HG03378 (cell line): ENCODE measurements at regions not wholly inside any gene's neighbourhood (a gene's known extent, or its start where the extent isn't known, plus 50 kb on each side); places are given as distances from the start of the nearest gene placed in this dataset.

Experiments used
- ATAC-seq: cut with Tn5 transposase; IDR thresholded peaks from one replicate; pipeline ENCODE4 v1.9.1; 2021; ENCODE audit warnings: mild to moderate bottlenecking, moderate library complexity; ENCODE audit not compliant: unreplicated experiment

DNA sequence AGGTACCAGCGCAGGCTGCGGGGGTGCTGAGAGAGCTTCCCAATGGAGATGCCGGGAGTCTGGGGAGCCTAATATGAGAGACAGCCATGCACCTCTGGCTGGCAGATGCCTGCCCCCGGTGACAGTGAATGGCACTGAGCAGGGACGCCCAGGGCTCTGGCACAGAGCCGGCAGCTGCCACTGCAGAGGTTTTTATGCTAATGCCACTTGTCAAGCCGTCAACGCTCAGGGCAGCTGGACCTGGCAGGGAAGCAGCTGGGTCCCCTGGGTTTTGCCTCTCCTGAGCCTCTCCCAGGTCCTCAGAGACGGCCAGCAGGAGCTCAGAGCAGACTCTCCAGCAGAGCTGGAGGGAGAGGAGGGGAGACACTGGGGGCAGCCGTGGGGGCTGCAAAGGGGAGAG lies 573.6 kb downstream of the BUD13 start:
- no peak for ATAC-seq

- no peak for ATAC-seq
These were observed 578.5 kb downstream of the BUD13 start for GRCh38 chr11:116194156-116194904.

DNA sequence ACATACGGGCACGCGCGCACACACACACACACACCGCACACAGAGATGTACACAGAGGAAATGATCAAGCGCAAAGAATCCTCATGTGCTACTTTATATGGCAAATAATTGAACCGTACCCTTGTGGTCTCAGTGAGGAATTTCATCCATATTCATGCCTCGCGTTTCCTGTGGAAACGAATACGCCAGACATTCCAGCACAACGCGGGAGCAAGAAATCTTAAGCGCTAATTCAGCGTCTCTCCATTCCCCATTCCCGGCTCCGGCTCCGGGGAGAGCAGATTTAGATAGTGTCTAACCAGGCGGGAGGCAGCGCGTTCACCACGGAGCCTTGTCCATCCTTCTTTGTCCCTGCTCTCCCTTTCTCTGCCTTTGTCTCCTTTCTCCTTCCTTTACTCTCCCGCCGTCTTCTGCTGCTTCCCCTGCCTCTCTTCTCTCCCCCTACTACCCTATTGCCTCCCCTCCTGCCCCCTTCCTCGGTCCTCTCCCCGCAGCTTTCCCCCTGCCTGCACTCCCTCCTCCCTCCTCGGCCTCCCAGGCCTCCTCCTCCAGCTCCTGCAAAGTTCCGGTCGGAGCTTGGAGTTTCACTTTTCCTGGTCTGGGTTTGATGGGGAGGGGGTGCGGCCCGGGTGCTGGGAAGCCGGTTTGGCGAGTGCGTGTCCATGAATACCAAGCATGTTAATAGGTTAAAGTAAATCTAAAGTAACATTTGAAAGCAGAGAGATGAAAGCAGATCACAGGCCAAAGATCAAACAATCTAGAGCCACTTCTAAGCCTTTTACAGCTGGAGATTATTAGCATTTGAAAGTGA lies 579.3 kb downstream of the BUD13 start:
- ATAC-seq, result no peak

- no peak for ATAC-seq
These were observed 580.1 kb downstream of the BUD13 start for GRCh38 chr11:116192509-116193210.

- no peak for ATAC-seq
These were observed 581.9 kb downstream of the BUD13 start for GRCh38 chr11:116190861-116191260.

DNA sequence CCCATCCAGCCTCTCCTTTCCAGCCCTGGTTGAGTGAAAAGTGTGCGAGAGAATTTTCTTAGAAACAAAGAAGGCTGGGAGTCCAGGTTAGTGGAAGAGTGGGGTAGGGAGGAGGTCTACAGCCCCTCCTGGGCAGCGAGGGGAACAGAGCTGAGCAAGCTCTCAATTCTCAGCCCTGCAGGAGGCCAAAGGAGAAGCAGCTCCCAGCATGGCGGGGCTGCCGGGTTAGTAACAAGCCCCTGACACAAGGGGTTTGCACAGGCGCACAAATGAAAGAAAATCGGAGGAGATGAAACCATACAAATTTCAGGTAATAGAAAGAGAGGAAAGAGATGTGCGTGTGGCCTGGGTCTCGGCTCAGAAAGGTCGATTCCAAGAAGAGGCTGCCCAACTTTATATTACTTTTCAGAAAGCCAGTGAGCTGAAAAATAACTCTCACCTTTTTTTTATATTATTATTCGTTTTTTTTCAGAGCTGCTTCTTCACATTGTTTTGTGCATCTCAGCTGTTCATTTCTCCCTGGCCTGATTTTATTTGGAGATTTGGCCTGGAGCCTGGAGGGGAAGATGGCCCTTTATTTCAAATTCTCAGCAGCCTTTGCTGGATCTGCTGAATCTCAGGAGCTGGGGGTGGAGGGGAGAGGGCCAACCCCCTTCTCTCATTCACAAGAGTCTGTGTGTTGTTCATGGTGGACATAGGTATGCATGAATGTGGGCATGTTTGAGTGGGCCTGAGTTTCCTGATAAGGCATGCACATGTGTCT lies 583.2 kb downstream of the BUD13 start:
- no peak for ATAC-seq

DNA sequence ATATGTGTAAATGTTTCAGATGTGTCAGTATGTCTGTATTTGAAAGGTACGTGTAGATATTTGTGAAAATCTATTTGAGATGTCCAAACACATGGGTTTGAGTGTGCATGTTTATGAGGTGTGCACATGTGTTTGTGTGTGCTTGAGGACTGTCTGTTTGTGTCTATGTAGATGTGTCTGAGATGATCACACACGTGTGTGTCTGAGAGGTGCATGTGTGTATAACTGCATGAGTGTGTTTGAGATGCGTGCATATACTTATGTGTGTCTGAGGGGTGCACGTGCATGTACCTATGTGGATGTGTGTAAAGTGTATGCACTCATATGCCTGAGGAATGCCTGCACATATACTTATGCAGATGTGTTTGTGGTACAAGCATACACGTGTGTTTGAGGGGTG lies 584.4 kb downstream of the BUD13 start:
- ATAC-seq, result no peak

- ATAC-seq, result no peak
These were observed 585.8 kb downstream of the BUD13 start for GRCh38 chr11:116187026-116187425.

- no peak for ATAC-seq
These were observed 587.2 kb downstream of the BUD13 start for GRCh38 chr11:116185551-116185950.

GRCh38 chr11:116184763-116185162 lies 588.0 kb downstream of the BUD13 start:
- ATAC-seq, result no peak

DNA sequence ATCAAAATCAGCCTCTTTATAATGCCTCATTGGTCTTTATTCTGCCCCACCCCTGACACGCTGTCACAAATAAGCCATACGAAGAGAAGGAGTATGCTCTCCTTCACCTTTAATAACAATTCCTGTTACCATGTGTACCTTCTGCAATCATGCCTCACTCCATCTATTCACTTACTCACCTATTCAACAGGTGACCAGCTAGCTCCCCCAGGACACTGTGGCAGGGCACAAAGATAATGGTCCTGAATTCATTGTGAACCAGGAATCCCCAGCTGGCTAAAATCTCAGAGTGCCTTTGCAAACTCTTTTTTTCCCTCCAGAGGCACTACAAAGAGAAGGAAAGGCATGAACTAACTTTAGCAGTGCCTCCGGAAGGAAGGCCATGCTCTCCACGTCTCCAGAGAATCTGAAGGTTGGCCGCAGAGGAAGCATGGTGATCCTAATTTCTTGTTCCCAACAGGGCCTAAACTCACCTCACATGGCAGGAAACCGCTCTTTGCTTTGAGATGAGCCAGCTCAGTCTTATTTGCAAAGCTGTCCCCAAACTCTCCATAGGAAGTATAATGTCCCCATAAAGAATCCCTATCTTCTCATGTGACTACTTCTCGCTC lies 590.3 kb downstream of the BUD13 start:
- ATAC-seq, result no peak

DNA sequence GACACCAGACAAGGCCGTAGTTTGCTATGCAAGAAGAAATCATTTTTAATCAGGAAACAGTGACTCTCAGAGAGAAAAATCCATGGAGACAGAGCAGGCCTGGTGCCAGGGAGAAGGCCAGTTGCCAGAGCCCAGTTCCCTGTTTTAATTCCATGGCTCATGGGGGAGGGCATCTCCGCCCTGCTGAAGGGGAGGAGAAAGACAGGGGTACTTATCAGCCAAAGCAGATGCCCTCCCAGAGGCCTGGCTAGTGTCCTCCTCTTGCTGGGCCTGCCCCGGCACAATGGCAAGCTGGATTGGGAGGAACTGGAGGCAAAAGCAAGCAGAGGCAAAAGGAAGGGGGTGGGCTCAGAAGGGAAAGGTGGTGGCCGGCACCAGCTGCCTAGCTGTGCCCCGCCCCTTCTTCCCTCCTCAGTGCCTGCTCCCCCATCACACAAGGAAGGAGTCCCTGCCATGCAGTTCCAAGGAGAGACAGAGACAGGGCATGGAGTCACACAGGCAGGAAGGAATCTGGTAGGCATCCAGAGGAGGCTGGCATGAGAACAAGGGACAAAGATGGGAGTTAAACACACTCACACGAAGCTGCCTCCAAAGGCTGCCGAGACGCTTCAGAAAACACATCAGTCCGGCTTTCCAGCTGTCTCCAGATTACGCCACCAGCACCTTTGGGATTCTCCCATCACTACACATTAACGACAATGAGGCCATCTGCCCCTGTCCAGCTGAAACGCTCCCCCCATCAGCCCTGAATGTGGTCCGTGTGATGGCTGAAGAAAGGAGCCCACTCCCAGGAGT lies 591.8 kb downstream of the BUD13 start:
- ATAC-seq, result no peak

DNA sequence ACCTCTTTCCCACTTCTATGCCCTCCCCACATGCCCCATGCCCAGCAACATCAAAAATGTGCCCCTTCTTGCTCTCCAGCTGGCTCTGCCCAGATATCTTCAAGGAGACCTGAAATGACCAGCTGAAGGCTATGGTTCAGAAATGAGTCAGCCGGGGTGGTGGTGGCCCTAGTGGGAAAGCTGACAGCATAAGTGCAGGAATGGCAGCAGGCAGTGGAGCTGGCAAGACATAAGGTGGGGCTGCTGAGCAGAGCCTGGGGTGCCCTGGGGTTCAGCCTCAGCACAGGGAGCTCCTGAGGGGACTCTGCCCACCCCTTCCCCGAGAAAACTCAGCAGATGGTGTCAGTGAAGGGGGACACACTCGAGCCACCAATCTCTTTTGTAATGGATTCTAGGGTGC lies 593.4 kb downstream of the BUD13 start:
- ATAC-seq, result no peak

DNA sequence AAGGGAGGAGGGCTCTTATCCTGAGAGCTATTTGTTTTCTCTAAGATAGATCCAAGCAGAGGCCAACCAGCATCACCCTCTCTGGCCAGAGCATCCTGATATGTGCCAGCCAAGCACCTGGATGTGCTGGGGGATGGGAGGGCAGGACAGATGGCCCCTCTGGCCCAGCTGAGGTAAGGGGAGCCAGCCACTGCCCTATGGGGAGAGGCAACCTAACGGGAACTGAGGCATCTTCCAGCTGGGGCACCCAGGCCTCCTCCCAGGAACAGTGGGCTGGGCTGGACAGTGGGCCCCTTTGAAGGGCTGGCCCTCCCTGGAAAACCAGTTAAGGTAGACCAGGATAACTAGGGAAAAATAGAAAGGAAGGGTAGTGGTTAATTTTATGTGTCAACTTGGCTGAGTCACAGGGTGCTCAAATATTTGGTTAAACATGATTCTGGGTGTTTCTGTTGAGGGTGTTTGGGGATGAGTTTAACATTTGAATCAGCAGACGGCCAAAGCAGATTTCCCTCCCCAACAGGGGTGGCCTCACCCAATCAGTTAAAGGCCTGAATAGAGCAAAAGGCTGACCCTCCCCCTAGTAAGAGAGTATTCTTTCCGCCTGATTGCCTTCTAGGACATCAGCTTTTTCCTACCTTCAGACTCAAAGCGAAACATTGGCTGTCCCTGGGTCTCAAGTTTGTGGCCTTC lies 595.1 kb downstream of the BUD13 start:
- ATAC-seq, result no peak

DNA sequence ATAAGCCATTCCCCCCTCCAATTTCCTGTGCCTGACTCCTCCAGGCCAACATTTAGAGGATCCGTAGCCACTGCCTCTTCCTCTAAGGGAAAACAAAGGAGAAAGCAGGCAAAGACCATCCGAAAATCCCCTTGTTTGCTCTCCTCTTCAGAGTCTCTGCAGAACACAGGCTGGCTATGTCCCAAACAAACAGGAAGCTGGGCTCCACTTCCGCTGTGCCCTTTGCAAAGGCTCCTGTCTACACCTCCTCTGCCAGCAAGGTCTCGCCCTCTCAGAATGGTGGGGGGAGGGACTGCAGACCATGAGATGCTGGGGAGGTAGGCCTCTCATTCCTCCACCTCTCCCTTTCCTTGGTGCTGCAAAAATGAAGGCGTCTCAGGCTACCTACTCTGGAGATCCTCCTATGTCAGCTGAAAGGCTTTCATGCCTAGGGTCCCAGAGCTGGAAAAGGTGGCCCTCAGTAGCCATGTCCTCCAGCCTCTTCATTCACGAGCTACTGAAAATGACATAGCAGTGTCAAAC lies 596.2 kb downstream of the BUD13 start:
- no peak for ATAC-seq

- no peak for ATAC-seq
These were observed 597.1 kb downstream of the BUD13 start for GRCh38 chr11:116175707-116176106.

- no peak for ATAC-seq
These were observed 598.6 kb downstream of the BUD13 start for GRCh38 chr11:116173941-116174911.

DNA sequence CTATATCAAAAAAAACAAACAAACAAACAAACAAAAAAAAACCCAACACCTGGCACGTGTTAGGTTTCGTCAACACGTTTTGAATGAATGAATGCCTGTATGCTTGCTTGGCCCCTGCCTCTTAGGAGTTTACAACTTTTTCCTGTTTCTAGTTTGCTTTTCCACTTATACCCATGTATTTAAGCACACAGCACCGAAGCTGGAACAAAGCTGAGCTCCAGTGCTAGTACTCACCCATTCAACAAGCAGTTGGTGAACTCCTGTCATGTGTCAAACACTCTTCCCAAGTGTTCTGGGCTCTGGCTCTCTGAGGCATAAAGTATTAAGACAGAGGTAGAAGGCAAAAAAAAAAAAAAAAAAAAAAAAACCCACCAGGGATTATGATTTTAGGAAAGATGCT lies 599.3 kb downstream of the BUD13 start:
- no peak for ATAC-seq
